GM19452 (cell line): ENCODE measurements at regions not wholly inside any gene's neighbourhood (a gene's known extent, or its start where the extent isn't known, plus 50 kb on each side); places are given as distances from the start of the nearest gene placed in this dataset.
"Not testable (repeated sequence)": the region's sequence is repeated elsewhere in the genome, so short reads cannot be mapped to it uniquely, and the experiment has no call there.

Experiments used
- ATAC-seq: cut with Tn5 transposase; IDR thresholded peaks from one replicate; pipeline ENCODE4 v1.9.1; 2021; ENCODE audit not compliant: unreplicated experiment

DNA sequence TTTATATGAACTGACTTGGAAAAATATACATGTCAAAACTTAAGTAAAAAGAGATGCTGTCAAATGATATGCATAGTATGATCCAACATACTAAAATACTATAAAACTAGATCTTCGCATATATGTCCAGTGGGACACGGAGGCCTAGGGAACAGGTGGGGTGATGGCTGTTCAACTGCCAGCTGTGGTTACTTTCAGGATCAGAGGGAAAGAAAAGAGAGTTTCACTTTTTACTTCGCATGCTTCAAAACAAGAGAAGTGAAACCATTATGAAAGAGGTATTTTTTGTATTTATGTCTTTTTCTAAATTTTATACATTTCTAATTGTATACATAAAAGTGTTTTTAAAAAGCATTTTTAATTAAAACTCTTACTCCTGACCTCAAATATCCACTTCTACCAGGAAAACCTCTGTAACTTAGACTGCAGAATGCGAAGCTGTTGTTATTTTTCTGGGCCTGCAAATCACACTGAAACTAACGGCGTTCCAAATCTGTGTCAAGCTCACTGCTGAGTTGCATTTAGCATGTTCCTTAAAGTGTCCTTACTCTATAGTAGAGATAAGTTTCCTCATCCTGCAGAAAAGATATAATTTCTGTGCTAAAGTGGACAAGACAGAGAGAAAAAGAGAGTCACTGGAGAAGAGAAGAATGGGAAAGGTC lies 97.8 kb upstream of the SLC35G4 start:
- ATAC-seq, result peak; percentile 91

DNA sequence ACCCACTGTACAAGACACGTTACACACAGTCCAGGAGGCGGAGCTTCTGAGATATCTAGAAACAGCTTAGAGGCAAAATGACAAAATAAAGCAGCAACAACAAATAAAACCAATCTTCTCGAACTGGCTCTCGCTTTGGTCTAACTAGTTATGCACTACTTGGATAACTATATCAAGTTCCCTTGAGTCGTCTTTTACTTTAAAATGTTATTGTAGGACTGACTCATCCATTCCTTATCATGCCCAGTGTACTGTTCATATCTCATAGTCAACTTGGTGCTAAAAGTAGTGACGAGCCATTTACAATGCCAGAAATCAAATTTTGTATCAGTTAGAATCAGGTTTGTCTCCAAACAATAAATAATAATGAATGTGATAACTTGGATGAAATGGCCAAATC lies 102.5 kb upstream of the SLC35G4 start:
- ATAC-seq, result no peak

DNA sequence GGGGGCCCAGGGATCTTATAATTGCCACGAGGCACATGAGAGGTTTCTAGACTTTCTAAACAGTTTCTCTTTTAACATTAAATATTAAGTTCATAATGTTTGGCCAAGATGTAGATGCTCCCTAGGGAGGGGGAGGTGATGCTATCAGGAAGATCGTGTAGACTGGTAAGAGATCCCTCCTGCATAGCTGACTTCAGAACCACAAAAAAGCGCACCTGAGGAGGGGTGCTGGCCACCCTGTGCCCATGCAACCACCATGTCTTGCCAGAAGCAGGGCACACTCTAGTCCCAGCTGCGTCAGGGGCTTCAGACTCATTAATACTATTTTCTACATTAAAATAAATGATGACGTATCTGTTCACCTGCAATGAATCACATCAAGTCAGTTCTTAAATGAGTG lies 103.4 kb upstream of the SLC35G4 start:
- ATAC-seq, result no peak

DNA sequence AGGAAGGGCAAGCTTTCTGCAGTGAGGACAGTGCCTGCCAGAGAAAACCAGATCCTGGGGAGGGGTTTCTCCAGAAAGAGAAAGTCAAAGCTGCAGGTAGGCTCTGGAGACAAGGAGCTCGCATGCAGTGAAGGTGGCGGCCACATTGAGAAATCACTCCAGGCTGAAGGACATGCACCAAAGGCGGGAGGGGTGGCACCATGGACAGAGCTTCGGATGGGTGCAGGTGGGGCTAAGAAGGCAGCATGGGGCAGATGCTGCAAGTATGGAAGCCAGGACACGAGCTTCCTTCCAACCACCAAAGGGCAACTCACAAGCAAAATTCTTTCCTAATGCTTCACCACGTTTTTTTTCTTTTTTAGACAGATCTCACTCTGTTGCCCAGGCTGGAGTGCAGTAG lies 104.4 kb upstream of the SLC35G4 start:
- no peak for ATAC-seq

DNA sequence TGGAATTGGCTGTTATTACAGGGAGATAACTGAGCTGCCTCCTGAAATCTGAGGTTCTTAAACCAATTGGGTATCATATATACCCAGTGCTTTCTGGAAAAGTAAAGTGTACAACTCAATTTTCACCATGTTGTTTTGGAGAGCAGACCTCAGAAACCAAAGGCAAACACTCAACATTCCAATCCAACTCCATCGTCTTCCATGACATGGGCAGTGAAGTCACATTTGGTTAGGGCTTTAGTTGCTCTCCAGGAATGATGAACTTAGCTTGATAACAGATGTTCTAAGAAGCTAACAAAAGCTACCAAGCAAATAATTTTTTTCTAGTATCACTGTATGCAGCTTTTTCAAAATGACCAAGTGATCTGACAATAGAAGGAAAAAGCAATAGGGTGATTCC lies 107.0 kb upstream of the SLC35G4 start:
- no peak for ATAC-seq

DNA sequence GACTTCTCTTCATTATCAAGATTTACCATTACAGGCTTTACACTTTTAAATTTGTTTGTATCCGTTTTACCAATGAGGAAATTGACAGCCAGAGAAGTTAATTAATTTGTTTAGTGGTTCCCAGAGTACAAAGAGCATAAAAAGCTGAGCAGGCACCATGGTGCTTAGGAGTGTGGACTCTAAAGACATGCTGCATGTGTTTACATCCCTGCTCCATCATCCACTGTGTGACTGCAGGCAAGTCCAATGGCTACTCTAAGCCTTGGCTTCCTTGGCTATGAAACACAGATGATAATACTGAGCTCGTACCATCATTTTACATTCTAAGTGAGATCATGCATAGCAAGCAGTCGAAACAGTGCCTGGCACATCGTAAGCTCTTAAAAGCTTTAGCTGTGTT lies 108.0 kb upstream of the SLC35G4 start:
- ATAC-seq, result no peak

DNA sequence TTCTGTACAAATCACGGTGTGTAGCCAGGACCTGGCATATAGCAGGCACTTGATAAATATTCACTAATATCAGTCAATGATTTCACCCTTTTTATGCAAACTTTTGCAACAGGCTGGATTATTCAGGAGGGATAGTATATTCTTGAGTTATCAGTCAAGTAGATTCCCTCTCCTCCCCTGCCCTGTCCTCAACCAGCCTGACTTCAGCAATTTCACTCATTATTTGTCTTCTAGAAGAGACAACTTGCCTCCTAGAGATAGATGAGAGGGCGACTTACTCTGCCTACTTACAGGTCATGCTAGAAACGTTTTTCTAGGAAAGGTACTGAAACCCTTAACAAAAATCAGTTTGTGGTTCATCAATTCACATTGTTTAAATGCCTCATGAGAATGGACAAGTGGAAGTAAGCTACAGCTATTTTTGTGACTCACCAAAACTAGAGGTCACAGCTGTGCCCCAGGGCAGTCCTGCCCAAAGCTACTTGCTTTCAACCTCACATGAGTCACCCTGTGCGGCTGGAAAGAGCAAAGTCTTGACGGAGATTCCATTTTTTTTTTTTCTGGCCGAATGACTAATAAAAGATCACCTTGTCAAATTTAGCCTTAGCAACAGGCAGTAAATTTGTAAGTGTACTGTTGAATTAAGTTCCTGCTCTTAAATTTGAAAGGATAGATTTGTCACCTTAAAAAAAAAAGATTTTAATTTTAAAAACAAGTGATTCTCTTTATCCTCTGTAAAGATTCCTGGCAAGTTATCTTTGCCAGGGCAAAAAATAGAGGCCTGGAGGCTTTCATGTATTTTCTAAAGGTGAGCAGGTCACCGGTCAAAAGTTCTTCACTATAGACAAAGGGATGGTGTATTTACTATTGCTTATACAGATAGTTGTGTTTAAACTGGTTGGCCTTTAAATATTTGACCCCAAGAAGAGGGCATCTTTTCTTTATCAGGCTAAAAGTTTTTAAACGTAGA lies 109.0 kb upstream of the SLC35G4 start:
- ATAC-seq, result peak; percentile 87

DNA sequence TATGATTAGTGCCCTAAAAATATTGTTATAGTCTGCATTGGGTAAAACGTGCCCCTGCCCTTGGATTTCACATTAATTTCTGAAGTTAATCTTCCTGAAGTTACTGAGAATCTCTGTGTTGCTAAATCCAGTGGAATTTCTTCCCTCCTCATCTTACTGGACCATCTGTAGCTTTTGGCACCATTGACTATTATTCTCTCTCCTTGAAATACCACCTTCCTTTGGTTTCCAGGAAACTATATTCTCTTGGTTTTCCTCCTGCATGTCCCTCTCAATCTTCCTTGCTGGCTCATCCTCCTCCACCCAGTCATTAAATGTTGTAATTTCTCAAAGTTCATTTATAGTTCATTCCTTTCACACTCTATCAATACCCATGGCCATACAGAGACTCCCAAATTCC lies 110.6 kb upstream of the SLC35G4 start:
- ATAC-seq, result no peak

DNA sequence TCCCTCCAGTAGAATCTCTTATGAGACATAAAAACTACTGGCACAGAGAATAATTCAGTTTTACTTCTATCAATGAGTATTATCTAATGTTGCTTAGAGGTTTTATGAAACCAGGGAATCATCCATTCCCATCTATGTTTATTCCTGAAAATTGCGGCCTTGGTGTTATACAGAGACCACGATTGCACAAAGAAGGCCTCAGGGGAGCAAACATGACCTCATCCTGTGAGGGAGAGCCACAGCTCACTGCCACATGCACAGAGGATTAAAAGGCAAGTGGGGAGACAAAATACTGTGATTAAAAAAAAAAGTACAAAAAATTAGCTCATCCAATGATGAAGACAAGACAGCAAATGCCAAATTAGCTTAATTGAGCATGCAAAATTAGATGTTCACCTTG lies 111.8 kb upstream of the SLC35G4 start:
- no peak for ATAC-seq

DNA sequence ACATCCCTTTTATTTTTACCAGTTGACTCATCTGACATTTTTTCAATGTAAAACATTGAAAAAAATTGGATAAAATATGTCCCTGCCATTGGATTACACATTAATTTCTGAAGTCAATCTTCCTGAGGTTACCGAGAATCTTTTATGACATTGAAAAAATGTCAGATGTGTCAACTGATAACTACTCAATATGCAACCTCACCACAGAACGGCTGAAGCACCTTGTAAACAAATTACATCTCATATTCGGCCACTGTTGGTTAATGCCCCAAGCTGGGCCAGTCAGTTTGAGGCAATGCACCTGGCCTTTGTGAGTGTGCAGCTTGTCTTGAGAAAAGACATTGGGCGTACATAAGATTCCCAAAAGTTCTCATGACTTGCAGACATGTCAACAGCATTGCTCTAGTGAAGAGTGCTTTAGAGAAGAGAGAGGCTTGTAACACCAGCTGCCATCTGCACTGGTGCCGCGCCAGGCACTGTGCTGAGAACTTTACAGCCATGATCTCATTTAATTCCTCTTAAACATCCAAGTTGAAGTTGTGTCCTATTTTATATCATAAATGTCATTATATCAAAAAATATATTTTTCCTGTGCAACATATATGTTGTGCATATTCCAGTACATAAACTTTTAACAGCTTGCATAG lies 112.7 kb upstream of the SLC35G4 start:
- no peak for ATAC-seq

DNA sequence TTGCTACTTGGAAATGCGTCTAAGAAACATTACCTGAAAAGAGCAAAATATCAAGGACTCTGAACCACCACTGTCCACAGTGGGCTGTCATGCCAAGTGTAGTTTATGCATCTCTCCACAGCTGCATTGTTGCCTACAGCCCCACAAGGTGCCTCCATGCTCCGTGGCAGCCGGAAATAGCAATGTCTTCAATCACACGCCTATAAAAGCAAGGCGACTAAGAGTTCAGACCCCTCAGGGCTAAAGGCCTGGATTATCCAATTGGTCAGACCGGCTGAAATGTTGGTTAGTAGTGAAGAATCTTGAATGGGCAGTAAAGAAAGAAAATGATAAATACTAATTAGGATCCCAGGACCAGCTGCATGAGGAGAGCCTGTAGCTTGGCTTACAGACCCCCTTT lies 114.0 kb upstream of the SLC35G4 start:
- no peak for ATAC-seq

DNA sequence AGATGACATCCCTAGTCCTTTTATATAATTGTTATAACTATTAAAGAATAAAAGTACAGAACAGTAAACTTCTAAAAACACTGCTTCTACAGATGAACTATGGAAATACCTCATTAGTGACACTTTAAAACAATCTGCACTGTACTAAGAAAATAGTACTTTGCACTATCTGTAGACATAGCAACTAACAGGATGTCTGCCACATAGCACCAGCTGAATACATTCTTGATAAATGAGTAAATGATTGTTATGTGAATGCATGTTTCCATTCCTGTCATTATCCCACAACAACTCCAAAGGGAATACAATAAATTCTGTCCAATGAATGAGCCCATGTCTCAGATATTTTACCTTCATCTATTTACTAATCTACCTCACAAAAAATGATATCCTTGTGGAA lies 115.3 kb upstream of the SLC35G4 start:
- no peak for ATAC-seq

DNA sequence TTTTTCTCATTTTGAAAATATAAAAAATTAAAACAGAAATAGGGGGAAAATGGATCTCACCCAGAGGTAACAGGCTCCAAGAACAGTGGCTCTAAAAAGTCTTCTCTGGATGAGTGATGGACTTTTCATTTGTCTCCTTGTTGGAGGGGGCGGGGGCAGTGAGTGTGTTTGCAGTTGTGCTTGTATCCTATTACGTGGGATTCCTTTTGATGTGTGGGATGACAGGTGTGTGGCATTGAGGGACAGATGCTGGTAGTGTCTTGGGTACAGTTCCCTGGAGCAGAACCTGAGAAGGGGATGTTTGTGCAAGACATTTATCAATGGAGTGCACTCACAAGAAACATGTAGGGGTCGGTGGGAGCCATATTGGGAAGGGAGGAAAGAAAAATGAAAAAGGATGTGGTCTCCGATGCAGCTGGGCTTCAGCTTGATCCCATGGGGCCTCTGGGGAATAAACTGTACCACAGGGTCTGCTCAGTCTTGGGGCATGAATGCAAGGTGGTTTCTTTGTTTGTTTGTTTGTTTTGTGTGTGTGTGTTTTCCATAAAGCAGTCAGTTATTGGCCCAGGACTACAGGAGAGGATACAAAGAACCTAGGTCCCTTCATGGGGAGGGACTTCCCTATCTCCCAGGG lies 120.0 kb upstream of the SLC35G4 start:
- no peak for ATAC-seq

DNA sequence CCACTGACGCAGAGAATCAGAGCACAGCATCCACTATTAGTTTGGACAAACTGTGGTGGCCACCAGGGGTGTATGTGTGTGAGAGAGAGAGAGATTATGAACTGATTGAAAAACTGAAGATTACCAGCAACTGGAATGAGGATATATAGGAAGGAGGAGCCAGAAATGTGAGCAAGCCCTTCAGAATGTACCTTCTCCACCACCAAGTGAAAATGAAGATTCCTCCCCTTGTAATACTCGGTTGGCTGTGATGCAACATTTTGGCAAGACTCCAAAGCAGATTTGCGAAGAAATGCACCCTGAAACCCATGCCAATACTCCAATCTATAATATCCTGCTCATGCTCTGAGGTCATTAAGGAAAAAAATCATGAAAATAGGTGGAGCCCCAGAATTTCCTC lies 121.2 kb upstream of the SLC35G4 start:
- no peak for ATAC-seq

DNA sequence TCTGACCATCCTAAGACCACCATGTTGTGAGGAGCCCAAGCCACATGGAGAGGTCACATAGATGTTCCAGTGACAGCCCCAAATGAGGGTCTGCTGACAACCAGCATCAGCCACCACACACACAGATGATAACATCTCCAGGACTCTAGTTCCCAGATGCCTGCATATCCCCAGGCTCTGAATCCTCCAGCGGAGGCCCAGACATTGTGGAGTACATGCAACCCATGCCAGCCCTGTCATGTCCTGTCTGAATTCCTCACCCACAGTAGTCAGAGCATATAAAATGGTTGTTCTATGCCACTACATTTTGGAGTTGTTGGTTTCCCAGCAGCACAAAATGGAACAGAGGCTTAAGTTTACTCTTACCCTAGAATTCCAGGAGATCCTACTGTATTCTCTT lies 122.0 kb upstream of the SLC35G4 start:
- no peak for ATAC-seq

DNA sequence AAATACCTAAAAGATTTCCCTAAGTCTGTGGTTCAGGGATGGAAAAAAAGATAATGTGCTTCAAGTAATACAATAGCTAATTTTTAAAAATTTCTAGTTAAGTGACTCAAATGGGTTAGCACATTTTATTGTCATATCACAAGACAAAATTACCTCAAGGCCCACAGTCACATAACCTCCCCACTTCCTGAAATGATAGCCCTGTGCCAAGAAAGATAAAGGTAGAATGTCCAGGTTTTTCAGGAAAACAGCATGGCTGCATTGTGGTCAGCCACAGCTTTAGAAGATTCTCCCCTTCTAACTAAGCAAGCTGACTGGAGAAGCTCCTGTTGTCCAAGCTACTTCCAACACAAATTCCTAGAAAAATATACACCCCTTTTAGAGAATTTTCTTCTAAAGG lies 127.1 kb upstream of the SLC35G4 start:
- ATAC-seq, result no peak

DNA sequence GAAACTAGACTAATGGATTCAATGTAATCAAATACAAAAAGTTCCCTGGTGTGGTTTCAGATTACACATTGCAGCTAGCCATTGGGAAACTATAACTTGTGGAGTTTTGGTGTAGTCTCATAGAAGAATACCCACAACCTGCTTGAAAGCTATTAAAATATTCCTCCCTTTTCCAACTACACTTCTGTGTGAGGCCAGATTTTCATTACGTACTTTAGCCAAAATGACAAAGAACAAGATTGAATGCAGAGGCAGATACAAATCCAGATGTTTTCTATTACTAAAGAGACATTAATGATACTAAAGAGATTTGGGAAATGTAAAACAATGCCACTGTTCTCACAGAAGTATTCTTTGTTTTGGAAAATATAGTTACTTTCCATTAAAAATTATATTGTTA lies 128.7 kb upstream of the SLC35G4 start:
- no peak for ATAC-seq

DNA sequence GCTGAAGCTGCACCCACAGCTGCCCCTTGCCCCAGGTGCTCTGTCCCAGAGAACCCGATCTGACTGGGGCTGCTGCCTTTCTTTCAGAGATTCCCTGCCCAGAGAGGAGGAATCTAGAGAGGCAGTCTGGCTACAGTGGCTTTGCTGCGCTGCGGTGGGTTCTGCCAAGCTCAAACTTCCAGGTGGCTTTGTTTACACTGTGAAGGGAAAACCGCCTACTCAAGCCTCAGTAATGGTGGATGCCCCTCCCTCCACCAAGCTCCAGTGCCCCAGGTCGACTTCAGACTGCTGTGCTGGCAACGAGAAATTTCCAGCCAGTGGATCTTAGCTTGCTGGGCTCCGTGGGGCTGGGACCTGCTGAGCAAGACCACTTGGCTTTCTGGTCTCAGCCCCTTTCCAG lies 130.4 kb upstream of the SLC35G4 start:
- ATAC-seq, result not testable (repeated sequence)

DNA sequence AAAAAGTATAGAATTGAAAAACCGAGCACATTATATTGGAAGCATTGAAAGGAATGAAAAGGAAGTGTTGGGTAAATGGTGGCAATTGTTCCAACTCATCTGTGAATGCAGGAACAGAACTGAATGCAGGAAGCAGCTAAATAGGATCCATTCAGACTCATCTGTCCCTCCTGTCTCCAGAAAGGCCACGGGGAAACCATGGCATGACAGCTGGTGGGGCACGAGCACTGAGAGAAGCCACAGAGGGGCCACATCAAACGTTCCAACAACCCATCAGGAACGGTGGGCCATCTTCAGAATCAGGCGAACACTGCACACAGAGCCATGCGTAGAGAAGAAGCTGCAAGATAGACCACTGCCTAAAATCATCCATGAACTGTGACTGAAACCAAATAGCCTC lies 138.5 kb upstream of the SLC35G4 start:
- ATAC-seq, result no peak

DNA sequence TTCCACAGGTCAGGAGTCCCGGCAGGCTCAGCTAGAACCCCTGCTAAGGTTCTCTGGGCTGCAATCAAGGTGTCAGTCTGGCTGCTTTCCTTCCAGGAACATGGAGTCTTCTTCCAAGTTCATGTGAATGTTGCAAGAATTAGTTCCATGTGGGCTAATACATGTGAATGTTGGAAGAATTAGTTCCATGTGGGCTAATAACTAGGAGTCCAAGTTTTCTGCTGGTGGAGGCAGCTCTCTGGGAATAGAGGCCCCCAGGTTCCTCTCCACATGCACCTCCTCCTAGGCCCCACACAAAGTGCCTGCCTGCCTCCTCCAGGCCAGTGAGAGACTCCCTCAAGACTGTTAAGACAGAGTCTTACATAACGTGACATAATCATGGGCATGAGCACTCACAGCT lies 140.8 kb upstream of the SLC35G4 start:
- no peak for ATAC-seq

DNA sequence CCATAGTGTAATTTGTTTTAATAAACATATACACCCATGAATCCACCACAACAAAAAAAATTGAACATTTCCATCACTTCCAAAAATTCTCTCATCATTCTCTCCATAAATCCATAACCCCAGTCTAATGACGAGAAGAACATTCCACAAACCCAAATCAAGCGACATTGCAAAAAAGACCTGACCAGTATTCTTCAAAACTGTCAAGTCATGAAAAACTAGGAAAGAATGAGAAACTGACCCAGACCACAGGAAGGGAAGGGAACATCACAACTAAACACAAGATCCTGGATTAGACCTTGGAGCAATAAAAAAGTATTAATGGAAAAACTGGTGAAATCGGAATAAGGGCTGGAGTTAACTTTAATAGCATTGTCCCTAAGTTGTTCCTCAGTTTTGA lies 141.3 kb upstream of the SLC35G4 start:
- no peak for ATAC-seq

DNA sequence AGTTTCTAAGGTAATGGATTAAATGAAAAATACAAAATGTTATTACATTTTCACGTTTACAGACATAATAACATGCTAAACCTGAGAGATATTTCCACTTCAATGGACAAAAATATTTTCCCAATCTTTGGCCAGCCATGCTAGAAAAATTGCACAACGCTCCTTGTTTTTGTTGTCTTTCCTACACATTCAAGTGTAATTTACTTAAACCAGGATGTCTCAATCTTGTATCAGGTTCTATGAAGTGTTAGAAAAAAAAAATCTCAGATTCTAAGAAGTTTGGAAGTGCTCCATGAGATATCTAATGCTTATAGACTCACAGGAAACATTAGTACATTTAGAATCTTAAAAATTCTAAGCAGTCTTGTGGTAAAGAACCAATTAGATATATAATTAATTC lies 141.8 kb upstream of the SLC35G4 start:
- ATAC-seq, result no peak
